Kidney epithelial cell (primary cell): ENCODE measurements at regions not wholly inside any gene's neighbourhood (a gene's known extent, or its start where the extent isn't known, plus 50 kb on each side); places are given as distances from the start of the nearest gene placed in this dataset.

ENCODE experiments used
- DNase-seq: peaks from one replicate; pipeline ENCODE4 v3.0.0-alpha.2; 2010; ENCODE audit warnings: low read depth
- H3K27me3 ChIP-seq: 2 replicates; pipeline ENCODE4 v1.6.0; 2011; ENCODE audit warnings: low read length; ENCODE audit not compliant: control insufficient read depth, insufficient read depth
- H3K36me3 ChIP-seq: 2 replicates; pipeline ENCODE4 v1.5.1; 2011; ENCODE audit warnings: low read length; ENCODE audit not compliant: control insufficient read depth, insufficient read depth
- H3K4me3 ChIP-seq: 2 replicates; pipeline ENCODE4 v1.5.1; 2011; ENCODE audit warnings: low read depth, mild to moderate bottlenecking, control low read depth, low read length
- CTCF ChIP-seq: IDR thresholded peaks from 2 replicates; pipeline ENCODE4 v1.5.1; 2011; ENCODE audit warnings: mild to moderate bottlenecking, moderate library complexity, low read length, control low read depth, inconsistent platforms; ENCODE audit not compliant: insufficient read depth, poor library complexity, severe bottlenecking

- no peaks in the 10 kb centered on the region for H3K27me3 ChIP-seq
- DNase-seq, result no peak
- H3K36me3 ChIP-seq, result no peaks in the 10 kb centered on the region
- no peak for TF ChIP-seq CTCF
- H3K4me3 ChIP-seq, result no peak overlapping the region
These were observed 55.1 kb upstream of the SLC25A26 start for GRCh38 chr3:66165660-66166059.

- no peak overlapping the region for H3K4me3 ChIP-seq
- no peak for DNase-seq
These were observed 56.6 kb upstream of the SLC25A26 start for GRCh38 chr3:66164155-66164554.

GRCh38 chr3:66163222-66163621, 57.6 kb upstream of the SLC25A26 start:
- DNase-seq, result no peak
- Histone ChIP-seq H3K4me3 (no peak overlapping the region), H3K36me3 (no peaks in the 10 kb centered on the region), H3K27me3 (no peaks in the 10 kb centered on the region)
- no peak for TF ChIP-seq CTCF

More at GRCh38 chr3:66164155-66164554, 56.6 kb upstream of the SLC25A26 start:
- no peak for TF ChIP-seq CTCF
- Histone ChIP-seq H3K36me3 (no peaks in the 10 kb centered on the region), H3K27me3 (no peaks in the 10 kb centered on the region)

- TF ChIP-seq CTCF, result no peak
- Histone ChIP-seq H3K27me3 (no peaks in the 10 kb centered on the region), H3K4me3 (no peak overlapping the region), H3K36me3 (no peaks in the 10 kb centered on the region)
- DNase-seq, result no peak
These were observed 58.0 kb upstream of the SLC25A26 start for GRCh38 chr3:66162766-66163165.

- H3K4me3 ChIP-seq, result no peak overlapping the region
- no peak for TF ChIP-seq CTCF
- no peaks in the 10 kb centered on the region for H3K27me3 ChIP-seq
- no peak for DNase-seq
- H3K36me3 ChIP-seq, result no peaks in the 10 kb centered on the region
These were observed 61.7 kb upstream of the SLC25A26 start for GRCh38 chr3:66158933-66159683.

GRCh38 chr3:66154444-66154861, 66.3 kb upstream of the SLC25A26 start:
- TF ChIP-seq CTCF, result no peak
- no peak for DNase-seq
- H3K4me3 ChIP-seq, result no peak overlapping the region
- no peaks in the 10 kb centered on the region for H3K36me3 ChIP-seq
- no peaks in the 10 kb centered on the region for H3K27me3 ChIP-seq
